ENCODE measurements at regions not wholly inside any gene's neighbourhood (a gene's known extent, or its start where the extent isn't known, plus 50 kb on each side); places are given as distances from the start of the nearest gene placed in this dataset.

DNA sequence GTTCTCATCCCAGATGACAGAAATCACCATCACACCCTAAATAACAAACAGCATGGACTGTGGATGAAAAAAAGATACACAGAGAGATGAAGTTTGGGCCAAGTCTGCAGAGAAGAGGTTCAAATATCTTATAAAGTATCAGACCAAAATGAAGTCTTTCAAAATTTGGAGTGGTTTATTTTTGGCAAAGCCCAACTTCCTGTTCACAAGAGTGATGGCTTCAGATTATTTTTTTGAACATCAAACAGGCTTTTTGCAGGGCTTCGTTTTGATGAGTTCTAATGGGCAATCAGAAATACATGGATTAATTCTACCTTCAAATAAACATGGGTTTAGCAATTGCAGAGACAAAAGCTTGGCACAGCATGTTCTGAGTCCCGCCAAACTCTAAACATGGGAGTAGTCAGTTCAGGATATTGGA lies 378.2 kb upstream of the RPS23 start:
- TF ChIP-seq POLR2A (IDR thresholded peaks at IDR 0.05) = no peak
- TF ChIP-seq, protein P1, sequence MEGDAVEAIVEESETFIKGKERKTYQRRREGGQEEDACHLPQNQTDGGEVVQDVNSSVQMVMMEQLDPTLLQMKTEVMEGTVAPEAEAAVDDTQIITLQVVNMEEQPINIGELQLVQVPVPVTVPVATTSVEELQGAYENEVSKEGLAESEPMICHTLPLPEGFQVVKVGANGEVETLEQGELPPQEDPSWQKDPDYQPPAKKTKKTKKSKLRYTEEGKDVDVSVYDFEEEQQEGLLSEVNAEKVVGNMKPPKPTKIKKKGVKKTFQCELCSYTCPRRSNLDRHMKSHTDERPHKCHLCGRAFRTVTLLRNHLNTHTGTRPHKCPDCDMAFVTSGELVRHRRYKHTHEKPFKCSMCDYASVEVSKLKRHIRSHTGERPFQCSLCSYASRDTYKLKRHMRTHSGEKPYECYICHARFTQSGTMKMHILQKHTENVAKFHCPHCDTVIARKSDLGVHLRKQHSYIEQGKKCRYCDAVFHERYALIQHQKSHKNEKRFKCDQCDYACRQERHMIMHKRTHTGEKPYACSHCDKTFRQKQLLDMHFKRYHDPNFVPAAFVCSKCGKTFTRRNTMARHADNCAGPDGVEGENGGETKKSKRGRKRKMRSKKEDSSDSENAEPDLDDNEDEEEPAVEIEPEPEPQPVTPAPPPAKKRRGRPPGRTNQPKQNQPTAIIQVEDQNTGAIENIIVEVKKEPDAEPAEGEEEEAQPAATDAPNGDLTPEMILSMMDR (IDR thresholded peaks at IDR 0.05) = no peak
- Histone ChIP-seq H3K4me3 (no peak overlapping the region), H3K9me3 (no peaks in the 10 kb centered on the region), H3K27ac (no peak overlapping the region), H3K36me3 (no peaks in the 10 kb centered on the region), H3K4me1 (no peaks in the 10 kb centered on the region), H3K27me3 (no peaks in the 10 kb centered on the region)
- intact Hi-C loops (cut with DNase I; ENCODE audit: low total_unique reads) = no loop called here
- DNase-seq = no peak

DNA sequence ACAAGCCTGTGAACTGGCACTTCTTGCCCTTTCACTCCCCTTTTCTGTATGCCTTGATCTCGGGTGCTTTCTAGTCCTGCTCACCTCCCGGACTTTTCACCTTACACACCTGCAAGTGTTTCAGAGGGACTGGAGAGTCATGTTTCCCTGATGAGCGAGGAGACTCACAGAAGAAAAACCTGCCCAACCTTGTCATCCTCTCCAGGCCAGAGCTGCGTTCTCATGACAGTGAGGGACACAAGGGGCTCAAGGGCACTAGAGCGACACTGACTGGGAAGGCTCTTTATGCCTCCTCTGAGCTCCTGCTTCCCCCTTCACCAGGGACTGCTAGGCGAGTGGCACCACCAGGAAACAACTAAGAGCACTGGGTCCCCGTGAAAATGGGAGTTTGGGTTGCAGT lies 376.9 kb upstream of the RPS23 start:
- H3K4me3 ChIP-seq = no peak overlapping the region
- H3K4me1 ChIP-seq = no peaks in the 10 kb centered on the region
- H3K9me3 ChIP-seq = no peaks in the 10 kb centered on the region
- intact Hi-C loops (cut with DNase I; ENCODE audit: low total_unique reads) = no loop called here
- H3K27ac ChIP-seq = no peak overlapping the region
- no peaks in the 10 kb centered on the region for H3K27me3 ChIP-seq
- DNase-seq = no peak
- H3K36me3 ChIP-seq = no peaks in the 10 kb centered on the region
- TF ChIP-seq, protein P1 (IDR thresholded peaks at IDR 0.05) = no peak
- no peak for TF ChIP-seq POLR2A (IDR thresholded peaks at IDR 0.05)

DNA sequence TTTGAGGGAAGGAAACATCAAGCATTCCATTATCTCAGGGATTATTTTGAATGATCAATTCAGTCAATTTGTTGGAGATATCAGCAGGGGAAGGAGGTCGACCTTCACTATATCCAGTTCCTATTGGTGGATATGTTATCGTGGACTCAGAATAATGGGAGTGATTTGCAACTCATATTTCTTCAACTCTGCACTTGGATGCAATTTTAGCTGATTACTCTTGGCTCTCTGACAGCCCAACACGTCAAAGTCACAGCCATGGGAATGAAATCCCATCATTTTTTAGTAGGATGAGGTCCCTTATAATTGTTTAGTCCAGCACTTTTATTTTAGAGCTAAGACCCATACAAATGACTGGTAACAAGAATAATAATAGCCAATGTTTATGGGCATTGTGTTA lies 371.8 kb upstream of the RPS23 start:
- intact Hi-C loops (cut with DNase I; ENCODE audit: low total_unique reads) = no loop called here

DNA sequence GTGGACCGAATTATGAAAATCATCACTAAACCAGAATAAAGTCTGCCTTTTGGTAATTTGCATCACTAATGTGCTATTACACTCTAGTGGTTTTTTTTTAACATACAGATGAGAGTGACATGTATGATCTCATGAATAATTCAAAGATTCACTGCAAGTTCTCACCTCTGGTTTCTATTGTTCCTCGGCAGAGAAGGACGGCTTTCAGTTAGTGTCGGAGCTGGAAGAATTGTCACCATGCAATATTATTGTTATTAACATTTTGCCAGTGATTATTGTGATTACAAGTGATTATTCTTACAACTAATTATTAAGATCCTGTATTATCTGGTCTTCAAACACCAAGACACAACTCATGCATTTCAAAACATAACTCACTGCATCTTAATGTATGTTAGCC lies 366.6 kb upstream of the RPS23 start:
- TF ChIP-seq, protein P1 (IDR thresholded peaks at IDR 0.05) = no peak
- no peak for TF ChIP-seq POLR2A (IDR thresholded peaks at IDR 0.05)
- Histone ChIP-seq H3K27ac (no peak overlapping the region), H3K4me1 (no peaks in the 10 kb centered on the region), H3K9me3 (no peaks in the 10 kb centered on the region), H3K4me3 (no peak overlapping the region), H3K27me3 (no peaks in the 10 kb centered on the region), H3K36me3 (no peaks in the 10 kb centered on the region)
- intact Hi-C loops (cut with DNase I; ENCODE audit: low total_unique reads) = no loop called here
- no peak for DNase-seq

More for the DNA sequence above, 371.8 kb upstream of the RPS23 start:
- no peaks in the 10 kb centered on the region for H3K27me3 ChIP-seq
- no peak overlapping the region for H3K4me3 ChIP-seq
- H3K27ac ChIP-seq = no peak overlapping the region
- no peaks in the 10 kb centered on the region for H3K36me3 ChIP-seq
- TF ChIP-seq POLR2A (IDR thresholded peaks at IDR 0.05) = no peak
- no peaks in the 10 kb centered on the region for H3K4me1 ChIP-seq
- DNase-seq = no peak
- H3K9me3 ChIP-seq = no peaks in the 10 kb centered on the region

DNA sequence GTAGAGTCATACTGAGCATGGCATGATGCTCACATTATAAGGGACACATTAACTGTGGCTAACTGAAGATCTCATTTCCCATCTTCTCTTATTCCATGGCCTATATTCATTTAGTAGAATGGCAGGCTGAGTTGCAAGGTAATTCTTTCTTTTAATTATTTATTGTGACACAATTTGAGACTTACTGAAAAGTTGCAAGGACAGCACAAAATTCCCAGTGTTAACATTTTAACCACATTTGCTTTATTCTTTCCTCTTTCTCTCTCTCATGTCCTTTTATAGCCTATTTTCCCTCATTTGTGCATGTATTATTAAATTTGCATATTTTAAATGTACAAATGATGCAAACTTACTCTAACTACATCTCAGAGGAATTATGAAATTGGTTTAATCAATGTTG lies 366.1 kb upstream of the RPS23 start:
- intact Hi-C loops (cut with DNase I; ENCODE audit: low total_unique reads) = no loop called here
- H3K4me1 ChIP-seq = no peaks in the 10 kb centered on the region
- H3K27me3 ChIP-seq = no peaks in the 10 kb centered on the region
- TF ChIP-seq, protein P1 (IDR thresholded peaks at IDR 0.05) = no peak
- no peak for TF ChIP-seq POLR2A (IDR thresholded peaks at IDR 0.05)
- H3K4me3 ChIP-seq = no peak overlapping the region
- no peak overlapping the region for H3K27ac ChIP-seq
- DNase-seq = no peak
- H3K36me3 ChIP-seq = no peaks in the 10 kb centered on the region
- no peaks in the 10 kb centered on the region for H3K9me3 ChIP-seq

DNA sequence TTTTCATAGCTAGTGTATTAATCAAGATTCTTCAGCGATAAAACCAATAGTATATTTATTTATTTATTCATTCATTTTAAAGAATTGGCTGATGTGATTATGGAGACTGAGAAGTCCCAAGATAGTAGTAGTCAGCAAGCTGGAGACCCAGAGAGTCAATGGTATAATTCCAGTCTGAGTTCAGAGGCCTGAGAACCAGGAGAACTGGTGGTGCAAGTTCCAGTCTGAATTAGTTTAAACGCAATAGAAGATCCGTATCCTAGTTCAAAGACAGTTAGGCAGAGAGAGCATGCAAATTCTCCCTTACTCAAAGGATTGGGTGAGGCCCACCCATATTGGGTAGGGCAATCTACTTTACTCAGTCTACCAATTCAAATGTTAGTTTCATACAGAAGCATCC lies 364.2 kb upstream of the RPS23 start:
- Histone ChIP-seq H3K9me3 (no peaks in the 10 kb centered on the region), H3K27ac (no peak overlapping the region), H3K27me3 (no peaks in the 10 kb centered on the region), H3K4me1 (no peaks in the 10 kb centered on the region), H3K4me3 (no peak overlapping the region), H3K36me3 (no peaks in the 10 kb centered on the region)
- intact Hi-C loops (cut with DNase I; ENCODE audit: low total_unique reads) = no loop called here
- TF ChIP-seq, protein P1 (IDR thresholded peaks at IDR 0.05) = no peak
- TF ChIP-seq POLR2A (IDR thresholded peaks at IDR 0.05) = no peak
- DNase-seq = no peak

Measured in uterus (tissue), 3 donors.